HG02588 (cell line): ENCODE measurements at regions not wholly inside any gene's neighbourhood (a gene's known extent, or its start where the extent isn't known, plus 50 kb on each side); places are given as distances from the start of the nearest gene placed in this dataset.

Experiments used
- ATAC-seq: cut with Tn5 transposase; IDR thresholded peaks from one replicate; pipeline ENCODE4 v1.9.1; 2021; ENCODE audit warnings: mild to moderate bottlenecking, moderate library complexity; ENCODE audit not compliant: unreplicated experiment

GRCh38 chr3:159165961-159166360, 364.1 kb downstream of the MFSD1 start:
- no peak for ATAC-seq

GRCh38 chr3:159166899-159167586, 365.2 kb downstream of the MFSD1 start:
- no peak for ATAC-seq

- ATAC-seq: no peak
Observed at GRCh38 chr3:159168788-159169187, 366.9 kb downstream of the MFSD1 start.

GRCh38 chr3:159169828-159170227, 368.0 kb downstream of the MFSD1 start:
- no peak for ATAC-seq

- ATAC-seq: no peak
Observed at GRCh38 chr3:159170436-159171003, 368.7 kb downstream of the MFSD1 start.

GRCh38 chr3:159171333-159171732, 369.5 kb downstream of the MFSD1 start:
- no peak for ATAC-seq

- no peak for ATAC-seq
Observed at GRCh38 chr3:159172473-159172872, 370.6 kb downstream of the MFSD1 start.

- no peak for ATAC-seq
Observed at GRCh38 chr3:159174715-159175692, 373.1 kb downstream of the MFSD1 start.

GRCh38 chr3:159178209-159178897, 376.5 kb downstream of the MFSD1 start:
- ATAC-seq: no peak

- no peak for ATAC-seq
Observed at GRCh38 chr3:159182961-159183360, 381.1 kb downstream of the MFSD1 start.

GRCh38 chr3:159185443-159186050, 383.7 kb downstream of the MFSD1 start:
- ATAC-seq: peak; percentile 71

- peak; percentile 59 for ATAC-seq
Observed at GRCh38 chr3:159186581-159186980, 384.7 kb downstream of the MFSD1 start.

GRCh38 chr3:159187232-159187631, 385.4 kb downstream of the MFSD1 start:
- ATAC-seq: no peak

- ATAC-seq: no peak
Observed at GRCh38 chr3:159187706-159188105, 385.9 kb downstream of the MFSD1 start.

GRCh38 chr3:159189994-159190669, 388.3 kb downstream of the MFSD1 start:
- ATAC-seq: no peak

GRCh38 chr3:159191447-159191846, 389.6 kb downstream of the MFSD1 start:
- ATAC-seq: no peak

GRCh38 chr3:159196359-159196758, 394.5 kb downstream of the MFSD1 start:
- no peak for ATAC-seq

- ATAC-seq: no peak
Observed at GRCh38 chr3:159200176-159200575, 398.3 kb downstream of the MFSD1 start.

GRCh38 chr3:159208050-159208449, 406.2 kb downstream of the MFSD1 start:
- no peak for ATAC-seq

GRCh38 chr3:159209459-159209858, 407.6 kb downstream of the MFSD1 start:
- no peak for ATAC-seq
